HCT116 (cell line): ENCODE measurements at regions not wholly inside any gene's neighbourhood (a gene's known extent, or its start where the extent isn't known, plus 50 kb on each side); places are given as distances from the start of the nearest gene placed in this dataset.

ENCODE experiments used
- ATAC-seq: fragments of 200-7000 bp; cut with Tn5 transposase; 2 replicates; pipeline ENCODE4 v1.9.1; 2020; ENCODE audit warnings: mild to moderate bottlenecking, moderate library complexity
- BruUV-seq: library from RNA; stranded (reverse); fragments of 400-500 nt; replicated peaks from 2 replicates; lab custom pipeline; 2021; lab: Mats Ljungman, UMichigan
- CTCF ChIA-PET: fragments of 300-600 bp; sonication (Branson Sonifier 250); formaldehyde crosslinking; loops from one replicate; lab custom pipeline; 2021; ENCODE audit warnings: antibody characterized with exemption; lab: Charles Lee
- POLR2A ChIA-PET: fragments of 300-600, 350-600 bp; sonication (Branson Sonifier 250); formaldehyde crosslinking; loops from one replicate; lab custom pipeline; 2021; ENCODE audit warnings: antibody characterized with exemption; lab: Charles Lee
- RAD21 ChIA-PET, 2 experiments: fragments of 300-600 bp; sonication (Branson Sonifier 250); formaldehyde crosslinking; loops; one replicate each; lab custom pipeline; 2023; ENCODE audit warnings: low total read pairs in 2 of 2; ENCODE audit not compliant: uncharacterized antibody in 2 of 2, unreplicated experiment in 2 of 2, low non-redundant PET in 1 of 2; lab: Charles Lee
- DNase-seq: peaks from one replicate; pipeline ENCODE4 v3.0.0-alpha.2; 2010; ENCODE audit warnings: low read depth, low spot score
- H2AFZ ChIP-seq: fragments of 200-600 bp; shearing (Covaris generic), sonication (generic); 2 replicates; pipeline ENCODE4 v1.6.1; 2017; ENCODE audit warnings: low read depth, mixed run types, mixed read lengths, antibody characterized with exemption, low read length; ENCODE audit not compliant: poor library complexity, severe bottlenecking
- H3K27ac ChIP-seq: 2 replicates; pipeline ENCODE4 v1.5.1; 2012; ENCODE audit warnings: low read depth, low read length
- H3K27me3 ChIP-seq: fragments of 200-600 bp; sonication (generic); 2 replicates; pipeline ENCODE4 v1.6.1; 2016; ENCODE audit warnings: mixed run types, low read length, mixed read lengths; ENCODE audit not compliant: insufficient read depth
- H3K36me3 ChIP-seq, 2 experiments: fragments of 200-500 bp in 1 of 2; fragments of 200-600 bp in 1 of 2; sonication (Bioruptor generic) in 1 of 2; sonication (generic) in 1 of 2; 2 replicates each; pipeline versions ENCODE4 v1.5.1 to v1.6.1; 2014 to 2016; ENCODE audit warnings: low read length in 2 of 2, inconsistent platforms in 1 of 2, mixed read lengths in 1 of 2, mixed run types in 1 of 2; ENCODE audit not compliant: insufficient read depth in 2 of 2, control insufficient read depth in 1 of 2
- H3K4me1 ChIP-seq, 2 experiments: fragments of 200-600 bp in 1 of 2; sonication (generic) in 1 of 2; 2 replicates each; pipeline versions ENCODE4 v1.5.1 to v1.6.1; 2012 to 2017; ENCODE audit warnings: low read length in 2 of 2, inconsistent platforms in 1 of 2, mild to moderate bottlenecking in 1 of 2, mixed read lengths in 1 of 2, mixed run types in 1 of 2, moderate library complexity in 1 of 2; ENCODE audit not compliant: insufficient read depth in 2 of 2, control insufficient read depth in 1 of 2
- H3K4me2 ChIP-seq: fragments of 200-600 bp; sonication (generic); 2 replicates; pipeline ENCODE4 v1.6.1; 2017; ENCODE audit warnings: mixed run types, low read length, mixed read lengths
- H3K4me3 ChIP-seq, 2 experiments: fragments of 200-600 bp in 1 of 2; sonication (generic) in 1 of 2; replicated peaks in 1 of 2; 2 replicates each; pipeline ENCODE4 v1.5.1; 2011 to 2016; ENCODE audit warnings: low read length in 2 of 2, control low read depth in 1 of 2, low read depth in 1 of 2, mild to moderate bottlenecking in 1 of 2, mixed read lengths in 1 of 2, mixed run types in 1 of 2
- H3K79me2 ChIP-seq: fragments of 200-600 bp; sonication (generic); 2 replicates; pipeline ENCODE4 v1.6.1; 2017; ENCODE audit warnings: mild to moderate bottlenecking, mixed run types, low read length, moderate library complexity, mixed read lengths; ENCODE audit not compliant: insufficient read depth
- H3K9ac ChIP-seq: fragments of 200-600 bp; sonication (generic); 2 replicates; pipeline ENCODE4 v1.6.1; 2016; ENCODE audit warnings: low read length, mixed read lengths
- H3K9me2 ChIP-seq: fragments of 200-600 bp; sonication (generic), shearing (Covaris generic); 2 replicates; pipeline ENCODE4 v1.6.1; 2017; ENCODE audit warnings: mixed run types, mild to moderate bottlenecking, moderate library complexity; ENCODE audit not compliant: insufficient read depth
- H3K9me3 ChIP-seq, 2 experiments: fragments of 200-500 bp in 1 of 2; fragments of 200-600 bp in 1 of 2; sonication (Bioruptor generic) in 1 of 2; sonication (generic) in 1 of 2; 2 replicates each; pipeline ENCODE4 v1.6.1; 2014 to 2017; ENCODE audit warnings: low read length in 2 of 2, mixed read lengths in 2 of 2, inconsistent platforms in 1 of 2, low read depth in 1 of 2, mild to moderate bottlenecking in 1 of 2, mixed run types in 1 of 2, moderate library complexity in 1 of 2; ENCODE audit not compliant: control insufficient read depth in 1 of 2, insufficient read depth in 1 of 2
- H4K20me1 ChIP-seq: fragments of 200-600 bp; sonication (generic), shearing (Covaris generic); 2 replicates; pipeline ENCODE4 v1.6.1; 2017; ENCODE audit warnings: mixed run types, mild to moderate bottlenecking, moderate library complexity; ENCODE audit not compliant: insufficient read depth
- CTCF ChIP-seq, 3 experiments: fragments of 200-600 bp in 1 of 3; sonication (generic) in 1 of 3; IDR thresholded peaks in 2 of 3; conservative IDR thresholded peaks in 1 of 3; 2 replicates each; pipeline ENCODE4 v1.5.1; 2012 to 2017; ENCODE audit warnings: low read depth in 2 of 3, low read length in 2 of 3, antibody characterized with exemption in 1 of 3, borderline replicate concordance in 1 of 3, control low read depth in 1 of 3, mild to moderate bottlenecking in 1 of 3, mixed read lengths in 1 of 3, mixed run types in 1 of 3, moderate library complexity in 1 of 3; ENCODE audit not compliant: insufficient read depth in 1 of 3
- FOSL1 ChIP-seq: IDR thresholded peaks from 2 replicates; pipeline ENCODE4 v1.6.1; 2012; ENCODE audit warnings: low read depth
- POLR2AphosphoS5 ChIP-seq: IDR thresholded peaks from 2 replicates; pipeline ENCODE4 v1.6.1; 2011; ENCODE audit warnings: mild to moderate bottlenecking, low read depth, low read length, moderate library complexity
- ZBTB33 ChIP-seq: IDR thresholded peaks from 2 replicates; pipeline ENCODE4 v1.6.1; 2011; ENCODE audit warnings: mild to moderate bottlenecking, low read length, moderate library complexity; ENCODE audit not compliant: insufficient replicate concordance; ENCODE audit errors: extremely low read depth
- intact Hi-C: fragments of 100-400 bp; cut with micrococcal nuclease; formaldehyde crosslinking; loops from 2 replicates; pipeline ENCODE4 v1.10.0; 2022

DNA sequence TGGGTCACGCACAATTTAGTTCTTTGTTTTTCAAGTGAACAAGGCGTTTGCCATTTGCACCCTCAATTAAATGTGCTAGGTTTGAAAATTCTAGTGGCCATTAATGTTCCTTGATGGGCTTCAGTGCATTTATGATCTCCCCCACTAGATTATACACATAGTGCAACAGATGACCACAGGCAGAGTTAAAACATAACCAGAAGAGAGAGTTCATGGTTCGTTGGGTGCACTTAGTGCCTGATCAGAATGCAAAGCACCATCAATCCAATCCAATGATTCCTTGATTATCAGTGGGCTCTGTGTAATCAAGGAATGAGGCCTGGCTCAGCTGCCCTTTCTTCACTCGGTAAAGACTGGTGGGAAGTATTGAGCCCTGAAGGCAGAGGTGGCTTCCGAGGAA, 334.5 kb downstream of the PRDM2 start:
- Histone ChIP-seq H3K9me3 (no peaks in the 10 kb centered on the region), H3K9me2 (no peaks in the 10 kb centered on the region), H2AFZ (no peak overlapping the region), H3K9ac (no peak overlapping the region), H3K36me3 (no peaks in the 10 kb centered on the region), H3K79me2 (no peaks in the 10 kb centered on the region), H3K27me3 (0 out of 2 replicates have a peak, but pooled peaks cover 4% of the 10 kb centered on the region), H3K27ac (no peak overlapping the region), H4K20me1 (no peaks in the 10 kb centered on the region), H3K4me1 (no peaks in the 10 kb centered on the region; a peak in 1 of 4 replicates), H3K4me2 (no peak overlapping the region), H3K4me3 (no peak overlapping the region)
- intact Hi-C loops = no loop called here
- ChIA-PET POLR2A (no interaction called here), RAD21 (no interaction called here), CTCF (no interaction called here)
- DNase-seq = no peak
- TF ChIP-seq POLR2AphosphoS5 = no peak
- TF ChIP-seq CTCF (IDR thresholded peaks at IDR 0.05 in 2 of 3, conservative IDR thresholded peaks at IDR 0.05 in 1 of 3; ENCODE audit: borderline replicate concordance in 1 of 3, insufficient read depth in 1 of 3, low read depth in 2 of 3, low read length in 2 of 3) = no peak
- TF ChIP-seq ZBTB33 = no peak
- no peak for TF ChIP-seq FOSL1
- no peak for ATAC-seq
- BruUV-seq = no TSS peak
